Inflammatory macrophage treated with lipopolysaccharide for 1 hour (primary cell): ENCODE measurements at regions not wholly inside any gene's neighbourhood (a gene's known extent, or its start where the extent isn't known, plus 50 kb on each side); places are given as distances from the start of the nearest gene placed in this dataset.
"Not testable (repeated sequence)": the region's sequence is repeated elsewhere in the genome, so short reads cannot be mapped to it uniquely, and the experiment has no call there.

ENCODE experiments used
- DNase-seq, 2 donors: peaks; one replicate each; pipeline ENCODE4 v3.0.0-alpha.2; 2020 to 2022

DNA sequence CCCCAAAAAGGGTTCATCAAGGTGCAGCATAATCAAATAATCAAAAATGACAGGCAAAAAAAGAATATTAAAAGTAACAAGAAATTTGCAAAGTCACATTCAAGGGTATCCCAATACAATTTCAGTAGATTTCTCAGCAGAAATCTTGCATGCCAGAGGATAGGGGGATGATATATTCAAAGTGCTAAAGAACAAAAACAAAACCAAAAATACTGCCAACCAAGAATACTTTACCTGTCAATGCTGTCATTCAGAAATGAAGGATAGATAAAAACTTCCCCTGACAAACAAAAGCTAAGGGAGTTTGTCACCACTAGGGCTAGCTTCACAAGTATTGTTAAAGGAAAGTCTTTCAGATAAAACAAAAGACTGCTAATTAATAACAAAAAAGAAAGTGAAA lies 68.7 kb upstream of the EDIL3 start:
- DNase-seq = no peak

DNA sequence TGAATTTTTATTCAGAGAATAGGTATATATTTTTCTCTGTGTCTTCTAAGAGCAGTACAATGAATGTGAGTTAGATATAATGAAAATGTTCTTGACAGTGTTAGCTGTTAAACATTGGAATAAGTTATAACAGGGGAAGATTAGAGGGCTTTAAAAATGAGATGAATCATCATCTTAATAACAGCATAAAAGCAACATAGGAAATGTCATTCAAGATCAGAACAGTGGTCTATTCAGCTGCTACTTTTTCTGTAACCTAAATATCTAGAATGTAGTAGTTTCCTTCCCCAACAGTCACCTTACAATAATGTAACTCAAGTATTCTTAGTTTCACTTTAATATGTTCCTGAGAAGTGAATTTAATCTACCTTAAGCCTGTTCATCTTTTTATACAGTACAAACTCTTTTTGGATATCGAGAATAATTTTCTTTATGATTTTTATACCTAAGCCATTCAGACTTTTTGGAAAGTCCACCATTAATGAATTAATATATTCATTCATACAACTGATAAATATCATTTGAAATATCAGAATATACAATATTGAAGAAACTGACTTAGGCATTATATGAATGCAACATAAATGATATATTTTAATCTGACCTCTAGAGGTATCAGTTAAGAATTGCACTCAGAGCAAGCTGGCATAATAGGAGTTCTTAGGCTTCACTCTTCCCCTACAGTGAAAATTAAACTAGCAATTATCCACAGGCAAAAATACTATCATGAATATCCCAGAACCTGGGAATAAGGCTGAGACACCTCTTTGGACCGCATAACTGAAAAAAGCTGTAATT lies 66.1 kb upstream of the EDIL3 start:
- no peak for DNase-seq

DNA sequence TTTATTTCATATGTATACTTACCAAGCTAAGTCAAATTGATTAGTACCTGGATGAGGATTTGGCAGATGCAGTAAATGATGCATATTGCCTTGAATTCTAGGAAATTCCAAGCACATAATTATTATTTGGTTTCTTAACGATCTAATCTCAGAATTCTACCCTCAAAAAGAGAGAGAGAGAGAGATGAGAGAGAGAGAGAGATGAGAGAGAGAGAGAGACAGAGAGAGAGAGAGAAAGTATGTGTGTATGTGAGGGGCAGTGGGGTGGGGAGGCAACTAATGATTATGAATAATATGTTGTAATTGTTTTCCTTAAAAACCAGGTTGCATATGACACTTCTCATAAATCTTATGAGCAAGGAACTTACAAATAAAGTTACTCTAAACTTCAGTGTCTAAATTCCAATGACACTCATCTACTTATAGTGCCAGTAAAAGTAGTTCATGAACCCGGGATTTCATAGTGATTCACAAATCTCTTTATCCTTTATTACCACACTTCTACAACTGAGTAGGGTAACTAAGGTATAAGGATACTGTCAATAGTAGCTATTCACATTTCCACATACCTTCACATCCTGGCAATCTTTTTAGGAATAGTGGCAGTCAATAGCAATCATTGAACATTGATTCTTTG lies 60.5 kb upstream of the EDIL3 start:
- no peak for DNase-seq

DNA sequence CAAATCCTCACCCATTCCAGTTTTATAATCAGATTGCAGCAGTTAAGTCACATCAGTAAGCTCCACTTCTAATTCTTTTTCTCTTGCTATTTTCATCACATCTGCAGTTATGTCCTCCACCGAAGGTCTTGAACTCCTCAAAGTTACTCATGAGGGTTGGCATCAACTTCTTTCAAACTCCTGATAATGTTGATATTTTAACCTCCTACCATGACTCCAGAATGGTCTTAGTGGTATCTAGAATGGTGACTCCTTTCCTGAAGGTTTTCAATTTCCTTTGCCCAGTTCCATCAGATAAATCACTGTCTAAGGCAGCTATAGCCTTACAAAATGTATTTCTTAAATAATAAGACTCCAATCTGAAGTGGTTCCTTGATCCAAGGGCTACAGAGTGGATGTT lies 53.8 kb upstream of the EDIL3 start:
- no peak for DNase-seq

DNA sequence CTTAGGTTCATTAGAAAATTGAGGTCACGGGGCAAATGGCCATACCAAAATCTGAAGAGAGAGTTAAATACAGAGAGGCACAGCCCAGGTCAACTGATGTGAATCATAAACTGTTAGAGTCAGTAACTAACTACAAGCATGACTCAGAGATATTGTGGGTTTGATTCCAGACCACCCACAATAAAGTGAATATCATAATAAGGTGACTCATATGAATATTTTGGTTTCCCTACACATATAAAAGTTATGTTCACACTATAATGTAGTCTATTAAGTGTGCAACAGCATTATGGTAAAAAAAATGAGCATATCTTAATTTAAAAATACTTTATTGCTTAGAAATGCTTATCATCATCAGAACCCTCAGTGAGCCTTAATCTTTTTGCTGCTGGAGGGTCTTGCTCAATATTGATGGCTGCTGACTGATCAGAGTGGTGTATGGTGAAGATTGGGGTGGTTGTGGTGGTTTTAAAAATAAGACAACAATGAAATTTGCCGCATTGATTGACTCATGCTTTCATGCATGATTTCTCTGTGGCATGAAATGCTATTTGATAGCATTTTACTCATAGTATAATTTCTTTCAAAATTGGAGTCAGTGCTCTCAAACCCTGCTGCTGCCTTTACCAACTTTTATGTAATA lies 53.1 kb upstream of the EDIL3 start:
- no peak for DNase-seq

DNA sequence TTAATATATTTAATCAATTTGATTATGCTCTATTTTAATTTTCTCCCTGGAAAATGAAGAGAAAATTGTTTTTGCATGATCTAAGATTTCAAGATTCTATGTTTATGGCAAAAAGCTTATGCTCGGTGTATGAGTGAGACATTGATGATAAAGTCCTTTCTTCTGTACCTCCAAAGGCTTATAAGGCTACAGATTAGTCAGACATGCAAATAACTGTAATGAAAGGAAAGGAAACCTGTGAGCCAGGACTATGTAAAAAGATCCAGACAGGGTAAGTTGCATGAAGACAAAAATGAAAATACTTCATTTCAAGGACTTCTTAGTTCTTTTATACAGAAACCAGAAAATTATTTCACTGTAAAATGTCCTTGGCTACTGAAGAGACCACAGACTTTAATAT lies 52.2 kb upstream of the EDIL3 start:
- no peak for DNase-seq

DNA sequence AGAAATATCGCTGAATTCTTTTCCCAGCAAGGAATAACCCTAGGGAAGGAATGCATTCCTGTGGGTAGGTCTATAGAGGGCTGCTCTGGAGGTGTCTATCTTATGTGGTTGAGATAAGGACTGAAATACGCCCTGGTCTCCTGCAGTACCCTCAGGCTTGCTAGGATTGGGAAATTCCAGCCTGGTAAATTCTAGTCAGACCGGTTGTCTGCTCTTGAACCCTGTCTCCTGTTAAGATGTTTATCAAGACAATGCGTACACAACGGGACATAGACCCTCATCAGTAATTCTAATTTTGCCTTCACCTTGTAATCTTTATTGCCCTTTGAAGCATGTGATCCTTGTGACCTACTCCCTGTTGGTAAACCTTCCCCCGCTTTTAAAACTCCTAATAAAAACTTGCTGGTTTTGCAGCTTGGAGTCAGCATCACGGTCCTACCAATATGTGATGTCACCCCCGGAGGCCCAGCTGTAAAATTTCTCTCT lies 51.2 kb upstream of the EDIL3 start:
- not testable (repeated sequence) for DNase-seq
